Nephron progenitor cell (in vitro differentiated cells): ENCODE measurements at regions not wholly inside any gene's neighbourhood (a gene's known extent, or its start where the extent isn't known, plus 50 kb on each side); places are given as distances from the start of the nearest gene placed in this dataset.

Experiments
- DNase-seq: peaks from one replicate; pipeline ENCODE4 v3.0.0; 2021
- H3K27ac Mint-ChIP-seq: 2 replicates; pipeline ENCODE4 v1.8.0; 2021; ENCODE audit warnings: mild to moderate bottlenecking, moderate library complexity, mixed read lengths
- H3K27me3 Mint-ChIP-seq: 2 replicates; pipeline ENCODE4 v1.8.0; 2021; ENCODE audit warnings: mild to moderate bottlenecking, low read depth, mixed read lengths; ENCODE audit not compliant: poor library complexity
- H3K36me3 Mint-ChIP-seq: 2 replicates; pipeline ENCODE4 v1.8.0; 2021; ENCODE audit warnings: low read depth, mixed read lengths
- H3K4me1 Mint-ChIP-seq: 2 replicates; pipeline ENCODE4 v1.8.0; 2021; ENCODE audit warnings: mixed read lengths
- H3K4me3 Mint-ChIP-seq: 2 replicates; pipeline ENCODE4 v1.8.0; 2021; ENCODE audit warnings: mild to moderate bottlenecking, moderate library complexity, mixed read lengths
- H3K9me3 Mint-ChIP-seq: 2 replicates; pipeline ENCODE4 v1.8.0; 2021; ENCODE audit warnings: mild to moderate bottlenecking, moderate library complexity, mixed read lengths
- TF ChIP-seq, protein P1 (sequence below): fragments of 200-600 bp; sonication (generic); IDR thresholded peaks from 2 replicates; pipeline ENCODE4 v1.5.0; 2021; ENCODE audit warnings: antibody characterized with exemption

DNA sequence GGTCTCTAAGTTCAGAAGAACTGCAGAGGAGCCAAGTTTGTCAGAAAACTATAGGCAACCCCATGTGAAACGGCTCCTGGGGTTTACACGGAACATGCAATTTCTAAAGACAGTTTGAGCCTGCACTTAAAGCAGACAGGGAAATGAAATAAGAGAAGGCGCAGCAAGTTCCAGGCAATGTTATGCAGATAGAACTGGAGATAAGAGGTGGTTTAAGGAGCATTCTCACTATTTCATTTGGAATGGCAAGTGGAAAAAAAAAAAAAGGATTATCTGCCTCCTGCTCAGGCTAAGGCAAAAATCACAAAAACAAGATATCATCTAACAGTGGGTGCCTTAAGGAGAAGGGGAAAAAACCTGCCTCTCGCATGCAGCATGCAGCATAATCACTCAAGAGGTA lies 2252.4 kb downstream of the MAT2B start:
- H3K36me3 Mint-ChIP-seq, result no peaks in the 10 kb centered on the region
- peak overlapping the region; percentile 75 for H3K27ac Mint-ChIP-seq
- peaks cover 7% of the 10 kb centered on the region for H3K4me1 Mint-ChIP-seq
- TF ChIP-seq, protein P1, sequence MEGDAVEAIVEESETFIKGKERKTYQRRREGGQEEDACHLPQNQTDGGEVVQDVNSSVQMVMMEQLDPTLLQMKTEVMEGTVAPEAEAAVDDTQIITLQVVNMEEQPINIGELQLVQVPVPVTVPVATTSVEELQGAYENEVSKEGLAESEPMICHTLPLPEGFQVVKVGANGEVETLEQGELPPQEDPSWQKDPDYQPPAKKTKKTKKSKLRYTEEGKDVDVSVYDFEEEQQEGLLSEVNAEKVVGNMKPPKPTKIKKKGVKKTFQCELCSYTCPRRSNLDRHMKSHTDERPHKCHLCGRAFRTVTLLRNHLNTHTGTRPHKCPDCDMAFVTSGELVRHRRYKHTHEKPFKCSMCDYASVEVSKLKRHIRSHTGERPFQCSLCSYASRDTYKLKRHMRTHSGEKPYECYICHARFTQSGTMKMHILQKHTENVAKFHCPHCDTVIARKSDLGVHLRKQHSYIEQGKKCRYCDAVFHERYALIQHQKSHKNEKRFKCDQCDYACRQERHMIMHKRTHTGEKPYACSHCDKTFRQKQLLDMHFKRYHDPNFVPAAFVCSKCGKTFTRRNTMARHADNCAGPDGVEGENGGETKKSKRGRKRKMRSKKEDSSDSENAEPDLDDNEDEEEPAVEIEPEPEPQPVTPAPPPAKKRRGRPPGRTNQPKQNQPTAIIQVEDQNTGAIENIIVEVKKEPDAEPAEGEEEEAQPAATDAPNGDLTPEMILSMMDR, result no peak
- no peaks in the 10 kb centered on the region for H3K9me3 Mint-ChIP-seq
- no peaks in the 10 kb centered on the region for H3K27me3 Mint-ChIP-seq
- no peak for DNase-seq
- no peak overlapping the region for H3K4me3 Mint-ChIP-seq

DNA sequence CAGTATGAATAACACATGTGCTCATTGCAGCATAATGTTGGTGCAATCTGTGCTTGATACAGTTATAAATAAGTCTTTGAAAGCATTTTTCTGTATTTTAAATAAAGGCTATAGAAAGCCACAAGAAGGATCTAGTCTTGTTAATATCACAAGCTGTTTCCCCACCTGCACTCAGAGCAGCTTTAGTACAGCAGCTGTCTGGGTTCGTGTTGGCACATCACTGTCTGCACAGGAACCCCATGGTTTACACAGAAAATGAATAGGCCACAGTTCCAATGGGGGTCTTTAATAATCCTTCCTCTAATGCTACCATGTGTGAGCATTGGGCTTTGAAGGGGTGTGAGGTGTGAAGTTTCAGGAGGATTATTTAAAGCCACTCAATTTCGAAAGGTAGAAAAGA lies 2269.7 kb downstream of the MAT2B start:
- DNase-seq, result no peak
- TF ChIP-seq, protein P1, result no peak
- Mint-ChIP-seq H3K27ac (no peak overlapping the region), H3K36me3 (no peaks in the 10 kb centered on the region), H3K9me3 (no peaks in the 10 kb centered on the region), H3K4me3 (no peak overlapping the region), H3K27me3 (no peaks in the 10 kb centered on the region), H3K4me1 (no peaks in the 10 kb centered on the region)

DNA sequence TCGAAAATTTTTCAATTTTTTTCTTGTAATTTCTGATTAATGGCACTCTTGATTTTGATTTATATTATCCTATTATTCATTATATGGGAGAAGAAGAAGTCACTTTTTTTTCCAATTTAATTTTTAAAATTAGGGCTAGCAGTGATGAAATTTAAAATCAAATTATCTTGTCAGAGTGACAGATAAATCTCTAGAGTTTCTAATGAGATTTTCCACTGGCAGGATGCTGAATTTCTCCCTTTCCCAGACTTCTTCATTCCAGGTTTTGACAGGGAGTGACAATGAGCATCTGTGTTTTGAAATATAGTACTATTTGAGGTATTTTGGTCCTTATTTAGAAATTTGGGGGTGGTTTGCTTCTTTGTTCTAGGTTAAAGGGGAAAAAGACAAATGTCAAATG lies 2274.1 kb downstream of the MAT2B start:
- Mint-ChIP-seq H3K4me1 (no peaks in the 10 kb centered on the region), H3K4me3 (no peak overlapping the region), H3K27me3 (no peaks in the 10 kb centered on the region), H3K9me3 (no peaks in the 10 kb centered on the region), H3K36me3 (no peaks in the 10 kb centered on the region), H3K27ac (no peak overlapping the region)
- TF ChIP-seq, protein P1, result no peak
- no peak for DNase-seq

DNA sequence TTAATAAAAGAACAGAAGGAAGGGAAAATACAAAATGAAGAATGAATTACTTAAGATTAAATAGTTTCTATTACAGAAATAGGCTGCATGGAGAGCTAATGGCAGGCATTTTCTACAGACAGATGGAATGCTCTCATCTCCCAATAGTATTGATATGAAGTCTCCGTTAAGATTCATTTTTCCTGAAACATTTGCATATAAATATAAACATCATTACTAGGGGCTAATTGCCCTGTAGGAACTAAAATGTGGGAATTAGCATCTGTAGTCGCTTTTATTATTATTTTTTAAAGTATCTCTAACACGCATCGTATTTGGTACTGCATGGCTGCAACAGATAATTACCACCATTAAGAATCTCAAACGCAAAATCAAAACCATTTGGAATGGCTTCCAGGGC lies 2275.5 kb downstream of the MAT2B start:
- no peak overlapping the region for H3K4me3 Mint-ChIP-seq
- H3K4me1 Mint-ChIP-seq, result no peaks in the 10 kb centered on the region
- DNase-seq, result no peak
- H3K9me3 Mint-ChIP-seq, result no peaks in the 10 kb centered on the region
- TF ChIP-seq, protein P1, result no peak
- H3K27me3 Mint-ChIP-seq, result no peaks in the 10 kb centered on the region
- no peak overlapping the region for H3K27ac Mint-ChIP-seq
- H3K36me3 Mint-ChIP-seq, result no peaks in the 10 kb centered on the region

DNA sequence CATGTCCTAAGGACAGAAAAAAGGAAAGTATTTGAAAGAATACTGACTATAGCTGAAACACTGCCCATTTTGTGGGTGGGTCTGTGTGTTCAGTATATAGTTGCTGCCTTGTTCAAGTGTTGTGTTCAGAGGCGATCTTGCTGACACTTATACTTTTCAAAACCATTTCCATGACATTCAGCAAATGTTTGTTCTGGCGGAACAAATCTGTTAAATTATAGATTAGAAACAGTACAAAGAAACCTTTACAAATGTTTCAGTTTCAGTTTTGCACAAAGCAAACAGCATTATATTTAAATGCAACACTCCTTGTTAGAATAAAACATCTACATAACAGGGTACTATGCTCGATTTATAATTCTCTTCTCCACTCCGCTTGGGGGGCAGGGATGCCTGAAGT lies 2276.3 kb downstream of the MAT2B start:
- Mint-ChIP-seq H3K27me3 (no peaks in the 10 kb centered on the region), H3K36me3 (no peaks in the 10 kb centered on the region), H3K4me1 (no peaks in the 10 kb centered on the region), H3K9me3 (no peaks in the 10 kb centered on the region), H3K4me3 (no peak overlapping the region), H3K27ac (no peak overlapping the region)
- TF ChIP-seq, protein P1, result no peak
- DNase-seq, result no peak

DNA sequence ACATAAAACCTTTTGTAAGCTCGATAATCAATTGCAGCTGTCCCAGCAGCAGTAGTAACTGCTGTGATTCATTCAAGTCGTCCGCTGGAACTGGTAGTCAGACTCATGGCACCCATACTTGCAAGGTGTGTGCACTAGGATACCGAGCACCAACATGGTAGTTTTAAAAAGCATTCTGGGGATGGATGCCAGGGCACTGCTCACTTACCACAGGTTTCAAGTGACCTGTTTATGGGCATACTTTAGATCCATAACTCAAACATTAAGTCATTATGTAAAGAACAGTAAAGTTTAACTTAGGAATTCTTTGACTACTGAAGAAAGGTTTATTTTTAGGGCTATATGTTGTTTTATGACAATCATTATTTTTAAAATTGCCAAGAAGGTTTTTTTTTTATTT lies 2277.6 kb downstream of the MAT2B start:
- DNase-seq, result no peak
- no peaks in the 10 kb centered on the region for H3K4me1 Mint-ChIP-seq
- H3K27me3 Mint-ChIP-seq, result no peaks in the 10 kb centered on the region
- no peaks in the 10 kb centered on the region for H3K9me3 Mint-ChIP-seq
- no peak overlapping the region for H3K27ac Mint-ChIP-seq
- H3K4me3 Mint-ChIP-seq, result no peak overlapping the region
- TF ChIP-seq, protein P1, result no peak
- no peaks in the 10 kb centered on the region for H3K36me3 Mint-ChIP-seq
